HG03432 (cell line): ENCODE measurements at regions not wholly inside any gene's neighbourhood (a gene's known extent, or its start where the extent isn't known, plus 50 kb on each side); places are given as distances from the start of the nearest gene placed in this dataset.

ENCODE experiments used
- ATAC-seq: cut with Tn5 transposase; IDR thresholded peaks from one replicate; pipeline ENCODE4 v1.9.1; 2021; ENCODE audit warnings: mild to moderate bottlenecking, moderate library complexity; ENCODE audit not compliant: unreplicated experiment

DNA sequence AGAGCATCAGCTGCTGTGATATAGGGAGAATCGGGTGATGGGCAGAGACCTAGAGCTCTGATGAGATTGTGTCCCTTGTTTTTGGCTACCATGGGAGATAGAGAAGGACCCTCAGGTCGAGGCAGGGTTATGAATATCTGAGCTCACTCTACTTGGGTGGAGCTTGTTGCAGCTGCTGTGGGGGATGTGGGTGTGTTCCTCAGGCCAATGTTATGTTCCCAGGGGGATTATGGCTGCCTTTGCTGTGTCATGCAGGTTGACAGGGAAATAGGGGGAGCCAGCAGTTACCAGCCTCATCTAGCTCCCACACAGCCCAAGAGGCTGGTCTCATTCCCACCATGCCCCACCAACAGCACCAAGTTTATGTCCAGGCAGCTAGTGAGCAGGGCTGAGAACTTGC, 131.5 kb downstream of the TRIM42 start:
- ATAC-seq = no peak

GRCh38 chr3:140816372-140817195, 125.1 kb upstream of the SLC25A36 start:
- ATAC-seq = peak; percentile 99

DNA sequence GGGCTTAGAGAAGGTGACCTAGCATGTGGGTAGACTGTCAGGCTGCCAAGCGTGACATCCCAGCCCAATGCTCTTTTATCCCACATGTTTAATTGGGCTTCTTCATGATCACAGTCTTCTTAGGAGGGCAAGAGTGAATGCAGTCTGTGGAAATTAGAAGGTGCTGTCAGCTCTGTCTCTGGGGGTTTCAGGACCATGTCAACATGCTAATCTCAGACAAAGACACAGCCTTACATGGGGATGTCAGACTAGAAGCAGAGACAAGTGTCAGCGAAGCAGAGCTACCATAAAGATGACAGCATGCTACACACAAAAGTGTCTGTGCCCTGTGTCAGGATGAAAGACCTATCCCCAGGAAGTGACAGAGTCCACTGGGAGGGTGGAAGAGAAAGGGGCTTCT, 120.1 kb upstream of the SLC25A36 start:
- no peak for ATAC-seq

DNA sequence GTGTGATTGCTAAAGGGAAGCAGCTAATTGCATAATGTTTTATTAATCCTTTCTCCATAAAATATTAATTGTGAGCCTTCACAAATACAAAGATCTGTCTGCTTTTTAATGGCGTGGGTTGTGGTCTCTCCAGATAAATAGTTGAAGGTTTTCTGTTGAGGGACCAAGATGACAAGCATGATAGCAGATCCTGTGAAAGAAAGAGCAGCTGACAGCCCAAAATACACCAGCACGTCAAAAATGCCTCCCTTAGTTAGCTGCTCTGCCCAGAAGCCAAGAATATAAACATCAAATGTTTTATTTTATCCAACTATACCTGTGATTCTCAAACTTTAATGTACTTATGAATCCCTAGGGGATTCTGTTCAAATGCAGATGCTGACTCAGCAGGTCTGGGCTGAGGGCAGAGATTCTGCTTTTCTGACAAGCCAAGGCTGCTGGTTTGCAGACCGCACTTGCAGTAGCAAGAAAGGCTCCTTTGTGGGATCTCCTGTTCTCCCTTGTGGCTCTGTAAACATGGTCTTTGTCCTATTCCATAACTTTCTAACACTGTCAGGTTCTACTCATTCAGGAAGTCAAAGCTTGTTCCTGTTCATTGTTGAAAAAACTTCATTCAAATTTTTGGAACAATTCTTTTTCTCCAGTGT, 119.1 kb upstream of the SLC25A36 start:
- ATAC-seq = no peak

DNA sequence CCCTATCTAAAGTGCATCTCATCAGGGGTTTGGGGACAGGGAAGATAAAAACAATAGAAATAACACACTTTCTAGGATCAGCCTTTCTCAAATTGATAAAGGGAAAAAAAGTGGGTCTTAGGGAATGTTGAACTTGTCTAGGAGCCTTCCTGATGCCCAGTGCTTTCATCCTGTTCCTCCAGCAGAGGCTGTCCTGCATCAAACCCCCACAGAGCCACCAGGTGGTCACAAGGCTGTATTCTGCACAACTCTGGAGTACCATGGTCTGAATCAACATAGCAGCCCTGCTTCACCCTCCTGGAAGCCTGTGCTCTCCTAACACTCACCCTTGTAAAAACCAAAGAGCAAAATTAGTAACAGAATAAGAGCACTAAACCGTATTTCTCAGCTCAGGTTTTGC, 118.5 kb upstream of the SLC25A36 start:
- no peak for ATAC-seq

- no peak for ATAC-seq
Observed at GRCh38 chr3:140827894-140828293, 113.7 kb upstream of the SLC25A36 start.

DNA sequence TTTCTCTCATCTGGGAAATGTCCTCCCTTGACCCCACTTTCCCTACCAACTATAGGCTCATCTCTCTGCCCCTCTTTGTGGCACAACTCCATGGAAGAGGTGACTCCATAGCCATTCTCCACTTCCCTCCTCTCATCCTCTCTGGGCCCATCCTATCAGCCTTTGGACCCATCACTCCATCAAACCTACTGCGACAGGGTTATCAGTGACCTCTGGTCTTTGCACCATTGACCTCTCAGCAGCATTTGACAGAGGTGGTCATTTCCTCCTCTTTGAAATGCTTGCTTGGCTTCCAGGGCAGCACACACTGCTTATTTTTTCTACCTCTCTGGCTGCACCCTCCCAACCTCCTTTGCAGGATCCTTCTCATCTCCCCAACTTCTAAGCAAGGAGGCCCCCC, 113.1 kb upstream of the SLC25A36 start:
- no peak for ATAC-seq

DNA sequence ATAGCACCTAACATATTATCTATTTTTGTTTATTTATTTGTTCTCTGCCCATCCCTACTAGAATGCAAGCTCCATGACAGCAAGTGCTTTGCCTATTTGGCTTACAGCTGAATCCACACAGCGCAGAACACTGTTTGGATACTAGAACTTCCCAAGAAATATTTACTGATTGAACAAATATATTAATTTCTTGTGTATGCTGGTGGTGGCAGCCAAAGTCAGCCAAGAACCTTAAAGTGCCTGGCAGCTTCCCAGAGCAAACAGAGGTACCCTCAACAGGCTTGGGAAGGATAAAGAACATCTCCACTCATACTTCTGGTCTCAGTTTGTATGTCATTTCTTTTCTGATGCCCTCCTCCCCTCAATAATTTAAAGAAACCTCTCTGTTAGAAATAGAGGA, 111.8 kb upstream of the SLC25A36 start:
- no peak for ATAC-seq

DNA sequence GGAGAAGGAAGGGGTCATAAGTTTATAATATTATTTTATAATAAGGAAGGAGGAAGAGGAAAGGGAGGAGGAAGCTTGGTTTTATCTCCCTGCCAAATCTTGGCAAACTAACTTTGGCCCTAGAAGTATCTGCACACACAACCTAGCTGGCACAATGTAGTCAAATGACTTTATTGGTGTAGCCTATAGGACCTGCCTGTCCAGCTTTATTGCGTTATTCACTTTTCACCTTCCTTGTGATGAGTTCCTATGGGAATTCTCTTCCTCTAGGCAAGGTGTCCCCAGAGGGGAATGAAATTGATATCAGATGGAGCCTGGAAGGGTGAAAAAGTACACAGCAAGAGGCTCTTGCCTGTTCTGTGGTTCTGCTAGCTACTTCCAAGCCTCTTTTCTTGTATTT, 111.2 kb upstream of the SLC25A36 start:
- ATAC-seq = no peak

- no peak for ATAC-seq
Observed at GRCh38 chr3:140832883-140833282, 108.8 kb upstream of the SLC25A36 start.

DNA sequence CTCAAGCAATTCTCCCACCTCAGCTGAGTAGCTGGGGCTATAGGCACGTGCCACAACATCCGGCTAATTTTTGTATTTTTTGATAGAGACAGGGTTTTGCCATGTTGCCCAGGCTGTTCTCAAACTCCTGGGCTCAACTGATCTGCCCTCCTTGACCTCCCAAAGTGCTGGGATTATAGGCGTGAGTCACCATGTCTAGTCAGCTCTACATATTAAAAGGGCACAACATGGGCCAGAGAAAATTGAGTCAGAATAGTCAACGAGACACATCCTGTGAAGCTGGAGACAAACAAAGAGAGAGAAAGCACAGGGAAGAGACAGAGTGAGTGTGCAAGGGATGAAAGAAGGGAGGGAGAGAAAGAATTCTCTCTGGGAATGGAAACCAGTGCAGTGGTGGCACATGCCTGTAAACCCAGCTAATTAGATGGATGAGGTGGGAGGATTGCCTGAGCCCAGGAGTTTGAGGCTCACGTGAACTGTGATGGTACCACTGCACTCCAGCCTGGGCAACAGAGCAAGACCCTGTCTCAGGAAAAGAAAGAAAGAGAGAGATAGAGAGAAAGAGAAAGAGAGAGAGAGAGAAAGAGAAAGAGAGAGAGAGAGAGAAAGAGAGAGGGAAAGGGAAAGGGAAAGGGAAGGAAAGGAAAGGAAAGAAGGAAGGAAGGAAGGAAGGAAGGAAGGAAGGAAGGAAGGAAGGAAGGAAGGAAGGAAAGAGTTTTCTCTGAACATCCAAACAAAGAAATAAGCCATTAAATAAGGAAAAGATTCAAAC, 107.2 kb upstream of the SLC25A36 start:
- ATAC-seq = no peak

DNA sequence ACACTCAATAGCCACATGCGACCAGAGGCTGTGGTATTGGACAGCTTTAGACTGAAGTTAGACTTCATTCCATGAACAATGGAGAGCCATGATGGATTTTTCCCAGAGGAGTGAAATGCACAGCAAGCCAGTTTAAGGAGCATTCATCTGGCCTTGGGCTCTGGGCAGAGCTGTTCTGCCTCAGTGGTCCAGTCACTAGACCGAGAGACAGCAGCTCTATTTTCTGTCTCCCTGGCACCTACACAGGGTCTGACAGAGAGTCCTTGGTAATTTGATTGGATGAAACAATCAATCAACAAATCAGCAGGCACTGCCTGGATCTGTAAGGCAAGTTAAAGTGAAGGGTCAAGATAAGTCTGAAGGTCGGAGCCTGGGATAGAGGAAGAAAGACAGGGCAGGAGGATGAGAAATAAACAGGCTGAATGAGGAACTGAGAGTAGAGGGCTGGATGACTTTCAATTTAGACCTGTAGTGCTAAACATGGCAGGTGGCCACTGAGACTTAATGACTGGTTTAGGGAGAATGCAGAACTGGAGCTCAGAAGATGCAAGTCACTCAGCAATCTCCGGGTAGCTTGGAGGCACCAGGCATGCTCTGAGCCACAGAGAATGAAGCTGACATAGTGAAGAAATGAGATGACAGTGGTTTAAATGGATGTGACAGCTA, 98.5 kb upstream of the SLC25A36 start:
- peak; percentile 95 for ATAC-seq

GRCh38 chr3:140843656-140844055, 98.0 kb upstream of the SLC25A36 start:
- peak; percentile 18 for ATAC-seq

GRCh38 chr3:140844072-140844471, 97.6 kb upstream of the SLC25A36 start:
- ATAC-seq = no peak

DNA sequence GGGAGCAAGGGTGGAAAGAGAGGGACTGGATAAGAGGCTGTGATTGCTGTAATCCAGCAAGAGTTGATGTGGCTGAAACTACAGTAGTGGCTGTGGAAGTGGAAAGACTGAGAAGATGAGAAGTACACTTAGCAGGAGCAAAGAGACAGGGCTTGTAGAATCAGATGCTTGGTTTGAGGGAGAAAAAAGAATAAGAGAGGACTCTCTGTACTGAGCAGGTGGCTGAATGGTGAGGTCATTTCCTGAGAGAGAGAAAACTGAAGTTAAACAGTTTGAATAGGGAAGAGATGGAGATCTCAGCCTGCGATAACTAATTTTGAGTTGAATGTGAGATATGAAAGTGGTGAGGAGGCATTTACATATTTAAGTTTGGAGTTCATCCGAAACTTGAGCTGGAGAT, 95.8 kb upstream of the SLC25A36 start:
- peak; percentile 51 for ATAC-seq

- no peak for ATAC-seq
Observed at GRCh38 chr3:140848666-140849065, 93.0 kb upstream of the SLC25A36 start.

GRCh38 chr3:140850210-140850955, 91.3 kb upstream of the SLC25A36 start:
- ATAC-seq = no peak

GRCh38 chr3:140854961-140855360, 86.7 kb upstream of the SLC25A36 start:
- no peak for ATAC-seq

- ATAC-seq = no peak
Observed at GRCh38 chr3:140856905-140857304, 84.7 kb upstream of the SLC25A36 start.

- no peak for ATAC-seq
Observed at GRCh38 chr3:140857993-140858392, 83.6 kb upstream of the SLC25A36 start.
